IMR-90 (cell line): ENCODE measurements at regions not wholly inside any gene's neighbourhood (a gene's known extent, or its start where the extent isn't known, plus 50 kb on each side); places are given as distances from the start of the nearest gene placed in this dataset.

Experiments used
- ATAC-seq: fragments of 200-7000 bp; cut with Tn5 transposase; 2 replicates; pipeline ENCODE4 v1.9.1; 2020; ENCODE audit warnings: low read depth, mild to moderate bottlenecking, moderate library complexity
- BruUV-seq: library from RNA; stranded (reverse); fragments of 400-500 nt; replicated peaks from 2 replicates; lab custom pipeline; 2021; lab: Mats Ljungman, UMichigan
- CTCF ChIA-PET: fragments of 300-600 bp; formaldehyde crosslinking; extraction: SDS; loops from one replicate; lab custom pipeline; 2021; ENCODE audit warnings: antibody characterized with exemption; lab: Yijun Ruan, JAX
- POLR2A ChIA-PET: fragments of 300-600 bp; sonication (Branson Sonifier 250); formaldehyde crosslinking; loops from one replicate; lab custom pipeline; 2022; ENCODE audit warnings: antibody characterized with exemption; ENCODE audit not compliant: unreplicated experiment; lab: Charles Lee
- DNase-seq: peaks from one replicate; pipeline ENCODE4 v3.0.0; 2013
- H2AFZ ChIP-seq: replicated peaks from 2 replicates; pipeline ENCODE3; 2013; ENCODE audit warnings: low read length, mild to moderate bottlenecking; ENCODE audit not compliant: poor library complexity
- H2AK5ac ChIP-seq: 2 replicates; pipeline ENCODE4 v1.6.1; 2013; ENCODE audit warnings: low read depth, low read length, inconsistent platforms
- H2AK9ac ChIP-seq: replicated peaks from 2 replicates; pipeline ENCODE3; 2013; ENCODE audit warnings: mild to moderate bottlenecking, low read depth, low read length, moderate library complexity; ENCODE audit not compliant: poor library complexity
- H2BK120ac ChIP-seq: 2 replicates; pipeline ENCODE4 v1.6.1; 2013; ENCODE audit warnings: low read depth, low read length, inconsistent platforms
- H2BK15ac ChIP-seq: 3 replicates; pipeline ENCODE4 v1.6.1; 2013; ENCODE audit warnings: low read depth, low read length, inconsistent platforms
- H2BK20ac ChIP-seq: 2 replicates; pipeline ENCODE4 v1.6.1; 2013; ENCODE audit warnings: low read depth, mild to moderate bottlenecking, inconsistent platforms, low read length, moderate library complexity
- H2BK5ac ChIP-seq: 2 replicates; pipeline ENCODE4 v1.6.1; 2013; ENCODE audit warnings: mild to moderate bottlenecking, low read depth, low read length, inconsistent platforms; ENCODE audit not compliant: poor library complexity, severe bottlenecking
- H3K14ac ChIP-seq: replicated peaks from 2 replicates; pipeline ENCODE4 v1.6.1; 2013; ENCODE audit warnings: low read depth, low read length, inconsistent platforms
- H3K18ac ChIP-seq: 2 replicates; pipeline ENCODE4 v1.6.1; 2013; ENCODE audit warnings: low read depth, low read length, control low read depth
- H3K23ac ChIP-seq: 2 replicates; pipeline ENCODE4 v1.6.1; 2013; ENCODE audit warnings: low read depth, low read length, inconsistent platforms
- H3K27ac ChIP-seq: 2 replicates; pipeline ENCODE4 v1.5.1; 2013; ENCODE audit warnings: mild to moderate bottlenecking, control low read depth, low read length; ENCODE audit not compliant: insufficient read depth
- H3K27me3 ChIP-seq: 2 replicates; pipeline ENCODE4 v1.6.1; 2013; ENCODE audit warnings: low read length; ENCODE audit not compliant: control insufficient read depth, insufficient read depth
- H3K36me3 ChIP-seq: 2 replicates; pipeline ENCODE4 v1.6.1; 2013; ENCODE audit warnings: low read length, mixed read lengths; ENCODE audit not compliant: control insufficient read depth, insufficient read depth
- H3K4ac ChIP-seq: 2 replicates; pipeline ENCODE4 v1.6.1; 2013; ENCODE audit warnings: low read depth, low read length, inconsistent platforms
- H3K4me1 ChIP-seq: 2 replicates; pipeline ENCODE4 v1.6.1; 2013; ENCODE audit warnings: low read length, mixed read lengths; ENCODE audit not compliant: control insufficient read depth, insufficient read depth
- H3K4me2 ChIP-seq: 2 replicates; pipeline ENCODE4 v1.6.1; 2013; ENCODE audit warnings: low read depth, mild to moderate bottlenecking, control low read depth, low read length, moderate library complexity
- H3K4me3 ChIP-seq: 2 replicates; pipeline ENCODE4 v1.5.1; 2013; ENCODE audit warnings: low read depth, mild to moderate bottlenecking, control low read depth, low read length, moderate library complexity; ENCODE audit not compliant: insufficient read depth
- H3K56ac ChIP-seq: 2 replicates; pipeline ENCODE4 v1.6.1; 2013; ENCODE audit warnings: low read length, inconsistent platforms; ENCODE audit not compliant: insufficient read depth; ENCODE audit errors: extremely low read depth
- H3K79me1 ChIP-seq, 2 experiments: 2 replicates each; pipeline ENCODE4 v1.6.1; 2013; ENCODE audit warnings: low read length in 2 of 2, inconsistent platforms in 1 of 2, low read depth in 1 of 2
- H3K9ac ChIP-seq: 2 replicates; pipeline ENCODE4 v1.6.1; 2013; ENCODE audit warnings: low read depth, low read length, control low read depth
- H3K9me1 ChIP-seq: 2 replicates; pipeline ENCODE4 v1.6.1; 2013; ENCODE audit warnings: low read length, inconsistent platforms; ENCODE audit not compliant: insufficient read depth
- H3K9me3 ChIP-seq: 2 replicates; pipeline ENCODE4 v1.6.1; 2013; ENCODE audit warnings: low read length; ENCODE audit not compliant: control insufficient read depth, insufficient read depth
- H4K20me1 ChIP-seq: 2 replicates; pipeline ENCODE4 v1.6.1; 2013; ENCODE audit warnings: low read length, inconsistent platforms; ENCODE audit not compliant: insufficient read depth
- H4K5ac ChIP-seq: 2 replicates; pipeline ENCODE4 v1.6.1; 2013; ENCODE audit warnings: mild to moderate bottlenecking, low read depth, low read length, control low read depth
- H4K8ac ChIP-seq, 2 experiments: 2 replicates each; pipeline ENCODE4 v1.6.1; 2013; ENCODE audit warnings: low read depth in 2 of 2, low read length in 2 of 2, control low read depth in 1 of 2, inconsistent platforms in 1 of 2
- H4K91ac ChIP-seq: 2 replicates; pipeline ENCODE4 v1.6.1; 2013; ENCODE audit warnings: low read depth, low read length, inconsistent platforms; ENCODE audit not compliant: insufficient read depth
- CEBPB ChIP-seq: IDR thresholded peaks from 2 replicates; pipeline ENCODE4 v1.6.1; 2012; ENCODE audit warnings: low read depth, low read length, improper control_type of control experiment
- WGBS, 2 experiments: methylation state at CpG; one replicate each; pipeline versions ENCODE4 v1.1.5 to v1.1.7; 2013; ENCODE audit warnings: missing lambda C conversion rate in 2 of 2; ENCODE audit not compliant: insufficient read length in 1 of 2; ENCODE audit errors: extremely low coverage in 2 of 2; 5-methylcytosine and 5-hydroxymethylcytosine counted together
- dilution Hi-C: fragments of 300-500 bp; cut with HindIII; formaldehyde crosslinking; loops from one replicate; pipeline ENCODE4 v1.14.3; 2018; ENCODE audit warnings: low sequenced_read_pairs; ENCODE audit not compliant: unreplicated experiment
- in situ Hi-C: fragments of 300-500 bp; cut with MboI; formaldehyde crosslinking; loops from 3 replicates; pipeline ENCODE4 v1.14.3; 2019; ENCODE audit warnings: low sequenced_read_pairs, inconsistent platforms, mixed read lengths
- intact Hi-C: fragments of 100-400 bp; cut with micrococcal nuclease; formaldehyde crosslinking; loops from 2 replicates; pipeline ENCODE4 v1.10.0; 2022

DNA sequence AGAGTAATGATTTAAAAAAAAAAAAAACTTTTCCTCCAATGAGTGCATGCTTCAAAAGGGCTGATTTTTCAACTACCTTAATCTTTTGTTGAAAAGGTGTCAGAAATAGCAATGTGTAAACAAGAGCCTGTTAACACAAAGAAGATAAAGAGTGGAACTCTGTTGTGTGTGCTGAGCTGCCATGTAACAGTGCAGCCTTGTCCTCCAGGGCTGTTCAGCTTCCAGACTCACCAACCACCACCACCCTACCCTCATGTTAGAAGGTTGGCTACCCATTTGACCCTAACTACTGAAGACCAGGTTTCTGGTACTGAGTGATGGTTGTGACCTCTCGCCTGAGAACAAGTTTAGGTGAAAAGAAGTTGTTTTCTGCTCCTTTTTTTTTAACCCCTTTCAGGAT lies 222.8 kb upstream of the TEX13C start:
- no peak overlapping the region for H4K8ac ChIP-seq
- BruUV-seq = no TSS peak
- no peak overlapping the region for H3K56ac ChIP-seq
- H2BK15ac ChIP-seq = no peak overlapping the region
- H2AK9ac ChIP-seq = no peak overlapping the region
- no peak overlapping the region for H2BK120ac ChIP-seq
- no peak for TF ChIP-seq CEBPB
- ChIA-PET CTCF (no interaction called here), POLR2A (no interaction called here)
- no peaks in the 10 kb centered on the region for H3K9me1 ChIP-seq
- no peak overlapping the region for H3K14ac ChIP-seq
- no peak overlapping the region for H3K4me2 ChIP-seq
- in situ Hi-C loops = no loop called here
- no peaks in the 10 kb centered on the region for H4K20me1 ChIP-seq
- no CpG with 5 or more reads among the region's 1 CpG for whole genome bisulfite sequencing, 2 experiments
- no peaks in the 10 kb centered on the region for H3K79me1 ChIP-seq
- H2BK5ac ChIP-seq = no peak overlapping the region
- H3K4me3 ChIP-seq = no peak overlapping the region
- H3K4ac ChIP-seq = no peak overlapping the region
- DNase-seq (no peak), ATAC-seq (no peak)
- H3K27ac ChIP-seq = no peak overlapping the region
- H3K4me1 ChIP-seq = no peaks in the 10 kb centered on the region
- no peak overlapping the region for H4K91ac ChIP-seq
- no peak overlapping the region for H3K23ac ChIP-seq
- no peaks in the 10 kb centered on the region for H3K36me3 ChIP-seq
- H2AFZ ChIP-seq = no peak overlapping the region
- no peak overlapping the region for H3K9ac ChIP-seq
- H2AK5ac ChIP-seq = no peak overlapping the region
- no peak overlapping the region for H4K5ac ChIP-seq
- intact Hi-C loops = no loop called here
- H3K27me3 ChIP-seq = no peaks in the 10 kb centered on the region
- no peaks in the 10 kb centered on the region for H3K9me3 ChIP-seq
- H3K18ac ChIP-seq = no peak overlapping the region
- H2BK20ac ChIP-seq = no peak overlapping the region
- dilution Hi-C loops = no loop called here
